Brain microvascular endothelial cell (primary cell): ENCODE measurements at regions not wholly inside any gene's neighbourhood (a gene's known extent, or its start where the extent isn't known, plus 50 kb on each side); places are given as distances from the start of the nearest gene placed in this dataset.

ENCODE experiments used
- DNase-seq: peaks from one replicate; pipeline ENCODE4 v3.0.0-alpha.2; 2020
- H3K27ac ChIP-seq: fragments of 250-450 bp; sonication (Bioruptor Pico); 2 replicates; pipeline ENCODE4 v1.5.1; 2020; ENCODE audit warnings: mild to moderate bottlenecking, moderate library complexity
- H3K27me3 ChIP-seq: fragments of 250-450 bp; sonication (Bioruptor Pico); replicated peaks from 2 replicates; pipeline ENCODE4 v1.5.1; 2020; ENCODE audit warnings: mild to moderate bottlenecking
- H3K36me3 ChIP-seq: fragments of 250-450 bp; sonication (Bioruptor Pico); replicated peaks from 2 replicates; pipeline ENCODE4 v1.5.1; 2020; ENCODE audit warnings: mild to moderate bottlenecking
- H3K4me3 ChIP-seq: 2 replicates; pipeline ENCODE4 v1.5.1; 2011; ENCODE audit warnings: low read depth, mild to moderate bottlenecking, control low read depth, low read length, moderate library complexity
- in situ Hi-C: cut with HindIII; loops from 2 replicates; pipeline ENCODE4 v1.10.0; 2017; ENCODE audit warnings: low sequenced_read_pairs, low pct_ligation_motif_present
- TF ChIP-seq, protein P1 (sequence below): IDR thresholded peaks from 2 replicates; pipeline ENCODE4 v1.5.1; 2011; ENCODE audit warnings: low read depth, mild to moderate bottlenecking, moderate library complexity, low read length, control low read depth, inconsistent platforms; ENCODE audit errors: missing control alignments

- H3K27ac ChIP-seq = no peak overlapping the region
- TF ChIP-seq, protein P1, sequence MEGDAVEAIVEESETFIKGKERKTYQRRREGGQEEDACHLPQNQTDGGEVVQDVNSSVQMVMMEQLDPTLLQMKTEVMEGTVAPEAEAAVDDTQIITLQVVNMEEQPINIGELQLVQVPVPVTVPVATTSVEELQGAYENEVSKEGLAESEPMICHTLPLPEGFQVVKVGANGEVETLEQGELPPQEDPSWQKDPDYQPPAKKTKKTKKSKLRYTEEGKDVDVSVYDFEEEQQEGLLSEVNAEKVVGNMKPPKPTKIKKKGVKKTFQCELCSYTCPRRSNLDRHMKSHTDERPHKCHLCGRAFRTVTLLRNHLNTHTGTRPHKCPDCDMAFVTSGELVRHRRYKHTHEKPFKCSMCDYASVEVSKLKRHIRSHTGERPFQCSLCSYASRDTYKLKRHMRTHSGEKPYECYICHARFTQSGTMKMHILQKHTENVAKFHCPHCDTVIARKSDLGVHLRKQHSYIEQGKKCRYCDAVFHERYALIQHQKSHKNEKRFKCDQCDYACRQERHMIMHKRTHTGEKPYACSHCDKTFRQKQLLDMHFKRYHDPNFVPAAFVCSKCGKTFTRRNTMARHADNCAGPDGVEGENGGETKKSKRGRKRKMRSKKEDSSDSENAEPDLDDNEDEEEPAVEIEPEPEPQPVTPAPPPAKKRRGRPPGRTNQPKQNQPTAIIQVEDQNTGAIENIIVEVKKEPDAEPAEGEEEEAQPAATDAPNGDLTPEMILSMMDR = no peak
- in situ Hi-C loops = no loop called here
- DNase-seq = no peak
- H3K36me3 ChIP-seq = no peaks in the 10 kb centered on the region
- H3K4me3 ChIP-seq = no peak overlapping the region
- H3K27me3 ChIP-seq = no peaks in the 10 kb centered on the region
Observed at GRCh38 chr9:1531424-1531823, 481.3 kb downstream of the DMRT2 start.

GRCh38 chr9:1532171-1532570, 482.0 kb downstream of the DMRT2 start:
- Histone ChIP-seq H3K36me3 (no peaks in the 10 kb centered on the region), H3K27me3 (no peaks in the 10 kb centered on the region), H3K27ac (no peak overlapping the region), H3K4me3 (no peak overlapping the region)
- TF ChIP-seq, protein P1 = no peak
- no peak for DNase-seq
- in situ Hi-C loops = no loop called here

DNA sequence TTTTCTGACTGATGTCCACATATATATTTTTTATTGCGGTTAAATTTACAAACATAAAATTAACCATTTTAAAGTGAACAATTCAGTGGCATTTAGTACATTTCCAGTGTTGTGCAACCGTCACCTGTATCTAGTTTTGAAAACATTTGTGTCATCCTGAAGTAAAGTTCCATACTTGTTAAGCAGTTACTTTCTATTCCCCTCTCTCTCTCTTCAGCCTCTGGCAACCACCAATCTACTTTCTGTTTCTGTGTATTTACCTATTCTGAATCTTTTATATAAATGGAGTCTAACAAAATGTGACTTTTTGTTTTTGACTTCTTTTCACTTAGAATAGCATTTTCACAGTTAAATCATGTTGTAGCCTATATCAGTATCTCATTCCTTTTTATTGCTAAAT, 480.1 kb upstream of the SMARCA2 start:
- Histone ChIP-seq H3K27me3 (no peaks in the 10 kb centered on the region), H3K36me3 (no peaks in the 10 kb centered on the region), H3K4me3 (no peak overlapping the region), H3K27ac (no peak overlapping the region)
- TF ChIP-seq, protein P1 = no peak
- no peak for DNase-seq
- in situ Hi-C loops = no loop called here

DNA sequence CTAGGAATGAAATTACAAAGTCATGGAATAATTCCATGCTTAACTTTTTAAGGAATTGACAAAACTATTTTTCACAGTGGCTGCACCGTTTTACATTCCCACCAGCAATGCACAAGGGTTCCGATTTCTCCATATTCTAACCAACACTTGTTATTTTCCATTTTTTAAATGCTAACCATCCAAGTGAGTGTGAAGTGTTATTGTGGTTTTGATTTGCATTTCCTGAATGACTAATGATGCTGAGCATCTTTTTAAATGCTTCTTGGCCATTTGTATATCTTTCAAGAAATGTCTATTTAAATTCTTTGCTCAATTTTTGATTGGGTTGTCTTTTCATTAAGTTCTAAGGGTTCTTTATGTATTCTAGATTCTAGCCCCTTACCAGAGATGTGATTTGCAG, 479.5 kb upstream of the SMARCA2 start:
- no peaks in the 10 kb centered on the region for H3K27me3 ChIP-seq
- no peaks in the 10 kb centered on the region for H3K36me3 ChIP-seq
- no peak overlapping the region for H3K4me3 ChIP-seq
- DNase-seq = no peak
- TF ChIP-seq, protein P1 = no peak
- in situ Hi-C loops = no loop called here
- no peak overlapping the region for H3K27ac ChIP-seq

DNA sequence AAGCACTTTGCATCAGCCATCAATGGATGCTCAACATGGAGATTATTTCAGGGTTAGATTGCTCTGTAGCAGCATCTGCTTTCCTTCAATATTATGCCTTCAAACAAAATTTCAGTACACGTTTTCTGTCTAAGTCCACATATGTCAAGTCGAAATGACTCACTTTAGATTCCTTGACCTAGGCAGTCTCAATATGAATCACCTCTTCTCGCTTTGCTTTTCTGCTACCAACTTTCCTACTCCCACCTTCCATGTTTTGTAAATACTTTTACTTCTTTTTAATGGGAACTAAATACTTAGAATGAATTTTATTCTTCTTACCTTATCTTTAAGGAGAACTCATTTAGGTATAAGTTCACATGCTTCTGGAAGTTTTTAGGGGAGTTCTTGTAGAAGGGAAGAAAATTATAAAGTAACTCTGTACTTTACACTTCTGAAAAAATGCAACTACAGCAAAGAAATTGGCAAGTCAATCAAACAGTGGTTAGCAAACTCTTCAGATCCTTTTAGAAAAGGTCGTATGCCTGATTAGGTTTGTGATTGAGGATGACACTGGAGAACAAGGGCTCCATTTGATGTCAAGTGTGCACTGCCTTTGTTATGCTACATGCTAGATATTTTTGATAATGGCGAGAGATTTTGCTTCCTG, 478.5 kb upstream of the SMARCA2 start:
- Histone ChIP-seq H3K4me3 (no peak overlapping the region), H3K27ac (no peak overlapping the region), H3K36me3 (no peaks in the 10 kb centered on the region), H3K27me3 (no peaks in the 10 kb centered on the region)
- in situ Hi-C loops = no loop called here
- TF ChIP-seq, protein P1 = no peak
- DNase-seq = no peak

GRCh38 chr9:1538301-1538700, 476.8 kb upstream of the SMARCA2 start:
- no peaks in the 10 kb centered on the region for H3K27me3 ChIP-seq
- no peak for DNase-seq
- H3K36me3 ChIP-seq = no peaks in the 10 kb centered on the region
- H3K4me3 ChIP-seq = no peak overlapping the region
- TF ChIP-seq, protein P1 = no peak
- no peak overlapping the region for H3K27ac ChIP-seq
- in situ Hi-C loops = no loop called here
